ENCODE measurements at regions not wholly inside any gene's neighbourhood (a gene's known extent, or its start where the extent isn't known, plus 50 kb on each side); places are given as distances from the start of the nearest gene placed in this dataset.

- ChIA-PET SMC1A (ENCODE audit: uncharacterized antibody, unreplicated experiment) (no interaction called here), RAD21 (ENCODE audit: unreplicated experiment) (no interaction called here), CTCF (no interaction called here), POLR2A (no interaction called here)
- H3K4me1 ChIP-seq (ENCODE audit: control insufficient read depth, insufficient read depth, low read length): no peaks in the 10 kb centered on the region
- ATAC-seq (no peak), DNase-seq (ENCODE audit: low read depth, low spot score) (no peak), FAIRE-seq (no peak)
- H3K27me3 ChIP-seq (replicated peaks in 1 of 2; ENCODE audit: control insufficient read depth in 2 of 2, insufficient read depth in 2 of 2, low read length in 1 of 2): no peaks in the 10 kb centered on the region
- no peaks in the 10 kb centered on the region for H3K36me3 ChIP-seq (ENCODE audit: control insufficient read depth in 2 of 2, insufficient read depth in 2 of 2, low read length in 1 of 2)
- no peak overlapping the region for H3K4me2 ChIP-seq (ENCODE audit: control insufficient read depth, insufficient read depth)
- in situ Hi-C loops (cut with MboI): no loop called here
- TF ChIP-seq, protein P1, sequence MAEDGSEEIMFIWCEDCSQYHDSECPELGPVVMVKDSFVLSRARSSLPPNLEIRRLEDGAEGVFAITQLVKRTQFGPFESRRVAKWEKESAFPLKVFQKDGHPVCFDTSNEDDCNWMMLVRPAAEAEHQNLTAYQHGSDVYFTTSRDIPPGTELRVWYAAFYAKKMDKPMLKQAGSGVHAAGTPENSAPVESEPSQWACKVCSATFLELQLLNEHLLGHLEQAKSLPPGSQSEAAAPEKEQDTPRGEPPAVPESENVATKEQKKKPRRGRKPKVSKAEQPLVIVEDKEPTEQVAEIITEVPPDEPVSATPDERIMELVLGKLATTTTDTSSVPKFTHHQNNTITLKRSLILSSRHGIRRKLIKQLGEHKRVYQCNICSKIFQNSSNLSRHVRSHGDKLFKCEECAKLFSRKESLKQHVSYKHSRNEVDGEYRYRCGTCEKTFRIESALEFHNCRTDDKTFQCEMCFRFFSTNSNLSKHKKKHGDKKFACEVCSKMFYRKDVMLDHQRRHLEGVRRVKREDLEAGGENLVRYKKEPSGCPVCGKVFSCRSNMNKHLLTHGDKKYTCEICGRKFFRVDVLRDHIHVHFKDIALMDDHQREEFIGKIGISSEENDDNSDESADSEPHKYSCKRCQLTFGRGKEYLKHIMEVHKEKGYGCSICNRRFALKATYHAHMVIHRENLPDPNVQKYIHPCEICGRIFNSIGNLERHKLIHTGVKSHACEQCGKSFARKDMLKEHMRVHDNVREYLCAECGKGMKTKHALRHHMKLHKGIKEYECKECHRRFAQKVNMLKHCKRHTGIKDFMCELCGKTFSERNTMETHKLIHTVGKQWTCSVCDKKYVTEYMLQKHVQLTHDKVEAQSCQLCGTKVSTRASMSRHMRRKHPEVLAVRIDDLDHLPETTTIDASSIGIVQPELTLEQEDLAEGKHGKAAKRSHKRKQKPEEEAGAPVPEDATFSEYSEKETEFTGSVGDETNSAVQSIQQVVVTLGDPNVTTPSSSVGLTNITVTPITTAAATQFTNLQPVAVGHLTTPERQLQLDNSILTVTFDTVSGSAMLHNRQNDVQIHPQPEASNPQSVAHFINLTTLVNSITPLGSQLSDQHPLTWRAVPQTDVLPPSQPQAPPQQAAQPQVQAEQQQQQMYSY (CRISPR knock-in tag; IDR thresholded peaks at IDR 0.05): no peak
- no peak for TF ChIP-seq SRF (IDR thresholded peaks at IDR 0.05; ENCODE audit: low read depth in 2 of 2, low read length in 2 of 2)
- intact Hi-C loops (cut with micrococcal nuclease; ENCODE audit: unreplicated experiment): no loop called here
- H2AFZ ChIP-seq (ENCODE audit: control insufficient read depth, low read depth, low read length): no peak overlapping the region
- no peak overlapping the region for H3K4me3 ChIP-seq
- H3K9me3 ChIP-seq (replicated peaks; ENCODE audit: control insufficient read depth, insufficient read depth, low read length): no peaks in the 10 kb centered on the region
- no peak overlapping the region for H3K9ac ChIP-seq (ENCODE audit: control insufficient read depth, insufficient read depth, low read length)
- no TSS peak for BruUV-seq (replicated peaks)
- 13% methylated on average over 4 of the region's 4 CpGs for WGBS (ENCODE audit: insufficient coverage, insufficient replicate concordance, low lambda C conversion rate, missing lambda C conversion rate)
- H3K27ac ChIP-seq (ENCODE audit: control insufficient read depth, insufficient read depth): no peak overlapping the region
- no peaks in the 10 kb centered on the region for H3K79me2 ChIP-seq (ENCODE audit: control insufficient read depth, insufficient read depth, low read length)
- no peaks in the 10 kb centered on the region for H4K20me1 ChIP-seq (ENCODE audit: control insufficient read depth, insufficient read depth)
These were observed 198.4 kb upstream of the RGS18 start for GRCh38 chr1:191959856-191960255.

DNA sequence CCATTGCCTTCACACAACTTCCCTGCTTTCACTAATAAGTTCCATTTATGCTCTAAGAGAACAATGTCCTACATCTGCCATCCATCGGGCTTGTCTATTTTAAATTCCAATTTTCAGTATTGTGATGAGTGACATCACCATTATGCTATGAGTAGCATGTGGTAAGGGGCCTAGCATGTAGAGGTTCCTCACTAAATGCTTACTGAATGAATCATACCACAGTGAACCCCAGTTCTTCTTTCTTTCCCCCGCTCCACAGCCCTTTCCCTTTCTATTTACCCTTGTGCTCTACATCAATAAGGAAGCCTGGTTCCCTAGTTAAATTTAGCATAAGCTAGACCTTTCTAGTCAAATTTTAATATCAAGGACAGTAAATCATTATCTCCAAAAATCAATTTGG is 195.0 kb upstream of the RGS18 start:
- ChIA-PET RAD21 (ENCODE audit: unreplicated experiment) (no interaction called here), CTCF (no interaction called here), SMC1A (ENCODE audit: uncharacterized antibody, unreplicated experiment) (no interaction called here), POLR2A (no interaction called here)
- Histone ChIP-seq H3K9ac (ENCODE audit: control insufficient read depth, insufficient read depth, low read length) (no peak overlapping the region), H3K27me3 (replicated peaks in 1 of 2; ENCODE audit: control insufficient read depth in 2 of 2, insufficient read depth in 2 of 2, low read length in 1 of 2) (no peaks in the 10 kb centered on the region), H3K9me3 (replicated peaks; ENCODE audit: control insufficient read depth, insufficient read depth, low read length) (no peaks in the 10 kb centered on the region), H3K4me1 (ENCODE audit: control insufficient read depth, insufficient read depth, low read length) (no peaks in the 10 kb centered on the region), H2AFZ (ENCODE audit: control insufficient read depth, low read depth, low read length) (no peak overlapping the region), H3K79me2 (ENCODE audit: control insufficient read depth, insufficient read depth, low read length) (no peaks in the 10 kb centered on the region), H3K4me2 (ENCODE audit: control insufficient read depth, insufficient read depth) (no peak overlapping the region), H3K36me3 (ENCODE audit: control insufficient read depth in 2 of 2, insufficient read depth in 2 of 2, low read length in 1 of 2) (no peaks in the 10 kb centered on the region), H3K4me3 (no peak overlapping the region), H3K27ac (ENCODE audit: control insufficient read depth, insufficient read depth) (no peak overlapping the region), H4K20me1 (ENCODE audit: control insufficient read depth, insufficient read depth) (no peaks in the 10 kb centered on the region)
- FAIRE-seq: no peak
- TF ChIP-seq SMC3 (IDR thresholded peaks at IDR 0.05; ENCODE audit: borderline replicate concordance, low read length) (no peak), IKZF1 (conservative IDR thresholded peaks at IDR 0.05) (no peak), BMI1 (IDR thresholded peaks at IDR 0.05; ENCODE audit: borderline replicate concordance) (no peak), ZNF24 (IDR thresholded peaks at IDR 0.05) (no peak), LARP7 (IDR thresholded peaks at IDR 0.05) (no peak), TBL1XR1 (IDR thresholded peaks at IDR 0.05; ENCODE audit: low read depth, low read length) (no peak), SMAD1 (IDR thresholded peaks at IDR 0.05; ENCODE audit: low read depth, partially characterized antibody) (no peak), TCF3 (IDR thresholded peaks at IDR 0.05; ENCODE audit: borderline replicate concordance, insufficient read depth, low read depth, low read length) (no peak), TARDBP (IDR thresholded peaks at IDR 0.05; ENCODE audit: borderline replicate concordance) (no peak)
- intact Hi-C loops (cut with micrococcal nuclease; ENCODE audit: unreplicated experiment) (no loop called here), in situ Hi-C loops (cut with MboI) (no loop called here)
- DNase-seq (ENCODE audit: low read depth, low spot score): no peak
- no TSS peak for BruUV-seq (replicated peaks)
- no peak; the same call in 2 of the 3 replicates for ATAC-seq
- 14% methylated on average over 2 of the region's 2 CpGs for WGBS (ENCODE audit: insufficient coverage, insufficient replicate concordance, low lambda C conversion rate, missing lambda C conversion rate)

All from GM12878 (cell line).